ENCODE measurements at regions not wholly inside any gene's neighbourhood (a gene's known extent, or its start where the extent isn't known, plus 50 kb on each side); places are given as distances from the start of the nearest gene placed in this dataset.

DNA sequence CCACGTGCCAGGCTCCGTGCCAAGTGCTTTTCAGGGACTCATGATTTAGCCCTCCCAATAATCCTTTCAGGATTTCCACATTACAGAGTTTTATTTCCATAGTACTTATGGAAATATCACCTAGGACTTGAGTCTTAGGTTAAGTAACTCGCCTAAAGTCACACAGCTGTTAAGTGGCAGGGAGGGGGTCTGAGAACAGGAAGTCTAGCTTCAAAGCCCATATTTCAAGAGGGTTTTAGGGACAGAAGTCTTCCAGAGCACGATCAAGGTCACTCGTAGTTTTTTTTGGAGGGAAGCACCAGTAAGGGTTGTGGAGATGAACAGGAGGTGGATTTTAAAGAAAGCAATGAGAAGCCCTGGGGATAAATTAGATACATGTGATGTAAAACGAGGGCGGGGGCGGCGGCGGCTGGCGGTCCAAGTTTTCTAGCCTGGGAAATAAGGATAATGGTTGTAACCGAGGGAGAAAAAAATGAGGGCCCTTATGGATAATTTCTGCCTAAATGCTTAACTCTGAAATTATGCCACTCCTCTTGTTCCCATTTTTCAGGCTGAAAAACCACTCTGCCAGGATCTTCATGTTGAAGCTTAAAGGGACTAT is 192.6 kb upstream of the FOXN3 start:
- Histone ChIP-seq H3K79me2 (ENCODE audit: insufficient read depth) (peaks cover 11% of the 10 kb centered on the region), H4K20me1 (ENCODE audit: insufficient read depth) (no peaks in the 10 kb centered on the region), H3K36me3 (replicated peaks in 1 of 2; ENCODE audit: control insufficient read depth in 1 of 2, insufficient read depth in 2 of 2, low read length in 1 of 2) (peaks cover 2 to 4% of the 10 kb centered on the region in 2 experiments), H2AFZ (ENCODE audit: low read depth) (no peak overlapping the region), H3K27me3 (ENCODE audit: insufficient read depth) (no peaks in the 10 kb centered on the region), H3K4me1 (ENCODE audit: control insufficient read depth in 1 of 2, insufficient read depth in 2 of 2, low read depth in 1 of 2, low read length in 1 of 2) (no peaks in the 10 kb centered on the region; a peak in 1 of 4 replicates), H3K9me3 (peaks cover 8% of the 10 kb centered on the region; the same call in 1 of the 2 replicates), H3K9ac (no peak overlapping the region), H3K4me3 (ENCODE audit: low read depth in 2 of 2, low read length in 1 of 2) (no peak overlapping the region), H3K4me2 (no peak overlapping the region), H3F3A (replicated peaks; ENCODE audit: insufficient read depth) (no peaks in the 10 kb centered on the region), H3K9me2 (no peaks in the 10 kb centered on the region), H3K27ac (ENCODE audit: low read depth in 2 of 2, low read length in 1 of 2) (no peak overlapping the region)
- ChIA-PET CTCF (no interaction called here), POLR2A (no interaction called here)
- DNase-seq = no peak
- WGBS (ENCODE audit: low lambda C conversion rate) = 88% methylated on average over 12 of the region's 12 CpGs
- no peak for TF ChIP-seq ZBTB33 (IDR thresholded peaks at IDR 0.05; ENCODE audit: borderline replicate concordance, low read depth)

GRCh38 chr14:89607453-89607852 is 190.4 kb upstream of the FOXN3 start:
- Histone ChIP-seq H4K20me1 (ENCODE audit: insufficient read depth) (no peaks in the 10 kb centered on the region), H3K27me3 (ENCODE audit: insufficient read depth) (no peaks in the 10 kb centered on the region), H3K4me3 (ENCODE audit: low read depth in 2 of 2, low read length in 1 of 2) (no peak overlapping the region), H3K36me3 (replicated peaks in 1 of 2; ENCODE audit: control insufficient read depth in 1 of 2, insufficient read depth in 2 of 2, low read length in 1 of 2) (peaks cover 4 to 6% of the 10 kb centered on the region in 2 experiments), H3F3A (replicated peaks; ENCODE audit: insufficient read depth) (no peaks in the 10 kb centered on the region), H3K9ac (no peak overlapping the region), H3K79me2 (ENCODE audit: insufficient read depth) (peaks cover 8% of the 10 kb centered on the region; the same call in 1 of the 2 replicates), H2AFZ (ENCODE audit: low read depth) (no peak overlapping the region), H3K9me2 (no peaks in the 10 kb centered on the region), H3K4me2 (no peak overlapping the region), H3K4me1 (ENCODE audit: control insufficient read depth in 1 of 2, insufficient read depth in 2 of 2, low read depth in 1 of 2, low read length in 1 of 2) (no peaks in the 10 kb centered on the region), H3K27ac (ENCODE audit: low read depth in 2 of 2, low read length in 1 of 2) (no peak overlapping the region), H3K9me3 (peaks cover 8% of the 10 kb centered on the region; the same call in 1 of the 2 replicates)
- no peak for DNase-seq
- POLR2A ChIA-PET = no interaction called here
- WGBS (ENCODE audit: low lambda C conversion rate) = 85% methylated on average over 6 of the region's 6 CpGs
- CTCF ChIA-PET = no interaction called here
- no peak for TF ChIP-seq ZBTB33 (IDR thresholded peaks at IDR 0.05; ENCODE audit: borderline replicate concordance, low read depth)
- no peak for TF ChIP-seq MXI1 (IDR thresholded peaks at IDR 0.05; ENCODE audit: low read depth, low read length)
- TF ChIP-seq PBX3 (IDR thresholded peaks at IDR 0.05) = no peak
- TF ChIP-seq TEAD4 (IDR thresholded peaks at IDR 0.05; ENCODE audit: borderline replicate concordance, insufficient read depth) = no peak
- TF ChIP-seq GABPA (IDR thresholded peaks at IDR 0.05; ENCODE audit: low read depth) = no peak
